PFSK-1 (cell line): ENCODE measurements at regions not wholly inside any gene's neighbourhood (a gene's known extent, or its start where the extent isn't known, plus 50 kb on each side); places are given as distances from the start of the nearest gene placed in this dataset.

Experiments
- POLR2AphosphoS5 ChIP-seq: IDR thresholded peaks from 2 replicates; pipeline ENCODE4 v1.6.1; 2012; ENCODE audit warnings: low read depth, mild to moderate bottlenecking, control low read depth, low read length, moderate library complexity
- TAF1 ChIP-seq: IDR thresholded peaks from 2 replicates; pipeline ENCODE4 v1.6.1; 2012; ENCODE audit warnings: low read length, control low read depth, borderline replicate concordance; ENCODE audit not compliant: insufficient read depth

DNA sequence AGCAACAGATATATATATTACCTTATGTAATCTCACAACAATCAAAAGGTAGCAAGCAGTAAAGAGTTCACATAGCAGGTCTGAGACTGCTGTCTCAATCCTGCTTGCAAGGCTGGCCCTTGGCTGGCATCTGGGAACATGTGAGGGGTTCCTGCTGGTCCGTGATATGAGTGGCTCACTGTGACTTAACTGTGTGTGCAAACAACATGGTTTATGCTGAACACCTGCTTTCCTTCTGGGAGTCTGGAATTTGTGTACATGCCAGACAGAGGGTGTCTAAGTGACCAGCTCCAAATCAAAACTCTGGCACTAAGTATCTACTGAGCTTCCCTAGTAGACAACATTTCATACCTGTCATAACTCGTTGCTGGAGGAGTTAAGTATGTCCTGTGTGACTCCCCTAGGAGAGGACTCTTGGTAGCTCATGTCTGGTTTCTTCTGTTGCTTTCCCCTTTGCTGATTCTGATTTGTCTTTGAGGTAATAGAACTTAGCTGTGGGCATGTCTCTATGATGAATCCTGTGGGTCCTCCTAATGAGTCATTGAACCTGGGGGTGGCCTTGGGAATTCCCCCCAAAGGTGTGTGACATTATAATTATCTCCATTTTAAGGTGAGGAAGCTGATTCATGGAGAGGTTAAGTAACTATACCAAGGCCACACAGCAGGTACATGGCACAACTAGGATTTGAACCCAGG is 131.6 kb upstream of the NEDD9 start:
- TF ChIP-seq TAF1 = no peak
- no peak for TF ChIP-seq POLR2AphosphoS5
